ENCODE measurements at regions not wholly inside any gene's neighbourhood (a gene's known extent, or its start where the extent isn't known, plus 50 kb on each side); places are given as distances from the start of the nearest gene placed in this dataset.

- Histone ChIP-seq H3K27ac (no peak overlapping the region), H3K36me3 (no peaks in the 10 kb centered on the region), H3K9me3 (peaks cover 0 to 29% (median 3%) of the 10 kb centered on the region in 3 donors), H3K27me3 (no peaks in the 10 kb centered on the region), H3K4me1 (no peaks in the 10 kb centered on the region), H3K4me3 (no peak overlapping the region)
- TF ChIP-seq POLR2A (IDR thresholded peaks at IDR 0.05) (no peak), CTCF (IDR thresholded peaks at IDR 0.05) (no peak)
- intact Hi-C loops (cut with DNase I) = no loop called here
- DNase-seq = no peak
- 69 to 70% methylated on average over 13 to 16 of the region's 16 CpGs for WGBS, 2 donors
Observed at GRCh38 chr2:123688231-123688940, 336.7 kb upstream of the CNTNAP5 start.

GRCh38 chr2:123692121-123692520, 333.0 kb upstream of the CNTNAP5 start:
- no peak overlapping the region for H3K4me3 ChIP-seq
- no peaks in the 10 kb centered on the region for H3K4me1 ChIP-seq
- intact Hi-C loops (cut with DNase I) = no loop called here
- peaks cover 0 to 14% (median 0%) of the 10 kb centered on the region in 3 donors for H3K9me3 ChIP-seq
- DNase-seq = no peak
- H3K27me3 ChIP-seq = no peaks in the 10 kb centered on the region
- no peak for TF ChIP-seq POLR2A (IDR thresholded peaks at IDR 0.05)
- no peak for TF ChIP-seq CTCF (IDR thresholded peaks at IDR 0.05)
- WGBS, 2 donors = 88 to 100% methylated on average over 1 to 2 of the region's 2 CpGs
- H3K27ac ChIP-seq = no peak overlapping the region
- no peaks in the 10 kb centered on the region for H3K36me3 ChIP-seq

GRCh38 chr2:123693836-123694235, 331.3 kb upstream of the CNTNAP5 start:
- 50 to 63% methylated on average over 1 of the region's 1 CpG for WGBS, 2 donors

GRCh38 chr2:123695426-123695825, 329.7 kb upstream of the CNTNAP5 start:
- Histone ChIP-seq H3K4me3 (no peak overlapping the region), H3K4me1 (no peaks in the 10 kb centered on the region), H3K9me3 (no peaks in the 10 kb centered on the region), H3K27me3 (no peaks in the 10 kb centered on the region), H3K27ac (no peak overlapping the region), H3K36me3 (no peaks in the 10 kb centered on the region)
- TF ChIP-seq CTCF (IDR thresholded peaks at IDR 0.05) (no peak), POLR2A (IDR thresholded peaks at IDR 0.05) (no peak)
- DNase-seq = no peak
- intact Hi-C loops (cut with DNase I) = no loop called here
- WGBS, 2 donors = 63 to 71% methylated on average over 4 of the region's 4 CpGs

More at GRCh38 chr2:123693836-123694235, 331.3 kb upstream of the CNTNAP5 start:
- TF ChIP-seq POLR2A (IDR thresholded peaks at IDR 0.05) (no peak), CTCF (IDR thresholded peaks at IDR 0.05) (no peak)
- DNase-seq = no peak
- Histone ChIP-seq H3K4me1 (no peaks in the 10 kb centered on the region), H3K36me3 (no peaks in the 10 kb centered on the region), H3K9me3 (no peaks in the 10 kb centered on the region), H3K27ac (no peak overlapping the region), H3K27me3 (no peaks in the 10 kb centered on the region), H3K4me3 (no peak overlapping the region)
- intact Hi-C loops (cut with DNase I) = no loop called here

- WGBS, 2 donors = 57 to 58% methylated on average over 4 of the region's 4 CpGs
- intact Hi-C loops (cut with DNase I) = no loop called here
- Histone ChIP-seq H3K4me1 (no peaks in the 10 kb centered on the region), H3K36me3 (no peaks in the 10 kb centered on the region), H3K27me3 (no peaks in the 10 kb centered on the region), H3K9me3 (no peaks in the 10 kb centered on the region), H3K27ac (no peak overlapping the region), H3K4me3 (no peak overlapping the region)
- TF ChIP-seq CTCF (IDR thresholded peaks at IDR 0.05) (no peak), POLR2A (IDR thresholded peaks at IDR 0.05) (no peak)
- DNase-seq = no peak
Observed at GRCh38 chr2:123696021-123696420, 329.1 kb upstream of the CNTNAP5 start.

Measured in esophagus squamous epithelium (tissue), 5 donors.